ENCODE measurements at regions not wholly inside any gene's neighbourhood (a gene's known extent, or its start where the extent isn't known, plus 50 kb on each side); places are given as distances from the start of the nearest gene placed in this dataset.

DNA sequence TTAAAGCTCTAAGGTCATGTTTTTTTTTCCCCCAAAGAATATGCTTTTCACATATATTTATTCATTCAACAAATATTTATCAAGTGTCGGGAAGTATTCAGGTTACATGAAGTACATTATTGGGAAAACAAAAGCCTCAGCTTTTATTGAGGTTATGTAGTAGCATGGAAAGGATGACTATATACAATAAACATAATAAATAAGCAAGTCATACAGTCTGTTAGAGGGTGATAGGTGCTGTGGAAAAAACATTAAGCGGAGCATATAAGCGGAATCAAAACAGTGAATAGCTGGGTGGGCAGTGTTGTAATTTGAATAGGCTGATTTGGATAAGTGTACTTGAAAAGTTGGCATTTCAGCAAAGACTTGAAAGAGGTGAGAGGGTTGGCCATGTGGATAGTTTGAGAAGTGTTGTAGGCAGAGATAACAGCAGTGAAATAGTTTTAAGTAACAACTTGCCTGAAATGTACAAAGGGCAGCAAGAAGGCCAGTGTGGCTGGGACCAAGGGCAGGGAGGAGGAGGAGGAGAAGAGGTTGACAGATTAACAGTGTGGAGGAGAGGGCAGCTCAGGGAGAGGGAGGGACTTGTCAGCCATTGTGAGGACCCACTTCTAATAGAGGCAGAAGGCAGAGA lies 558.7 kb downstream of the SPRY1 start:
- Histone ChIP-seq H3K36me3 (ENCODE audit: insufficient read depth, low read length) (no peaks in the 10 kb centered on the region), H3K9me3 (ENCODE audit: control insufficient read depth in 1 of 2, low read length in 2 of 2) (no peaks in the 10 kb centered on the region), H3K27ac (ENCODE audit: low read depth, low read length) (no peak overlapping the region), H3K27me3 (ENCODE audit: insufficient read depth, low read length) (no peaks in the 10 kb centered on the region), H3K4me1 (ENCODE audit: insufficient read depth, low read length) (no peaks in the 10 kb centered on the region), H3K4me3 (ENCODE audit: low read length in 2 of 2) (no peak overlapping the region)
- Mint-ChIP-seq H3K27me3 (peaks cover 0 to 2% of the 10 kb centered on the region in 2 donors), H3K27ac (no peak overlapping the region), H3K4me3 (no peak overlapping the region), H3K36me3 (no peaks in the 10 kb centered on the region), H3K9me3 (peaks cover 0 to 7% (median 1%) of the 10 kb centered on the region in 8 donors), H3K4me1 (no peaks in the 10 kb centered on the region)
- intact Hi-C loops (cut with micrococcal nuclease), result no loop called here
- DNase-seq, result no peak
- ChIA-PET CTCF (ENCODE audit: partially characterized antibody) (no interaction called here), POLR2A (ENCODE audit: partially characterized antibody) (no interaction called here)

DNA sequence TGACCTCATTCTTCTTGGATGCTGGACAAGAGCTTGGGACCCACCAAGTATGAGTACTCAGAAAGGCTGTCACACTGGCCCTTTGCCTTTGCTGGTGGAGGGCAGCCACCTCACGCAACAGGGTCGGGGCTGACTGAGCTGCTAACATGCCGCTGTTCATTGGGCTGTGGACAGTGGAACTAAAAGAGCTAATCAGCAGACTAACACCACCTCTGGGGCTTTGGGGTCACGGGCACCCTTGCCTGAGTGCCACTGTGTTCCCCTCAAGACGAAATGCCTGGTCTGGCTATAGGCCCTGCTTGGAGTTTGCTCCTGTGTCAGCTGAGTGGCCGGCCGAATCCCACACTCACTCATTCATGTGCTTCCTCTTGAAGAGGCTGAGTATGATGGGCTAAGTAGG lies 559.6 kb downstream of the SPRY1 start:
- CTCF ChIA-PET (ENCODE audit: partially characterized antibody), result no interaction called here
- Histone ChIP-seq H3K4me1 (ENCODE audit: insufficient read depth, low read length) (no peaks in the 10 kb centered on the region), H3K36me3 (ENCODE audit: insufficient read depth, low read length) (no peaks in the 10 kb centered on the region), H3K4me3 (ENCODE audit: low read length in 2 of 2) (no peak overlapping the region), H3K9me3 (ENCODE audit: control insufficient read depth in 1 of 2, low read length in 2 of 2) (no peaks in the 10 kb centered on the region), H3K27me3 (ENCODE audit: insufficient read depth, low read length) (no peaks in the 10 kb centered on the region), H3K27ac (ENCODE audit: low read depth, low read length) (no peak overlapping the region)
- POLR2A ChIA-PET (ENCODE audit: partially characterized antibody), result no interaction called here
- no peak overlapping the region for H3K4me3 Mint-ChIP-seq
- no peak for DNase-seq
- no peaks in the 10 kb centered on the region for H3K4me1 Mint-ChIP-seq
- no peak overlapping the region for H3K27ac Mint-ChIP-seq
- intact Hi-C loops (cut with micrococcal nuclease), result no loop called here
- H3K36me3 Mint-ChIP-seq, result no peaks in the 10 kb centered on the region
- H3K9me3 Mint-ChIP-seq, result peaks cover 0 to 7% (median under 1%) of the 10 kb centered on the region in 8 donors
- H3K27me3 Mint-ChIP-seq, result peaks cover 0 to 2% of the 10 kb centered on the region in 2 donors

DNA sequence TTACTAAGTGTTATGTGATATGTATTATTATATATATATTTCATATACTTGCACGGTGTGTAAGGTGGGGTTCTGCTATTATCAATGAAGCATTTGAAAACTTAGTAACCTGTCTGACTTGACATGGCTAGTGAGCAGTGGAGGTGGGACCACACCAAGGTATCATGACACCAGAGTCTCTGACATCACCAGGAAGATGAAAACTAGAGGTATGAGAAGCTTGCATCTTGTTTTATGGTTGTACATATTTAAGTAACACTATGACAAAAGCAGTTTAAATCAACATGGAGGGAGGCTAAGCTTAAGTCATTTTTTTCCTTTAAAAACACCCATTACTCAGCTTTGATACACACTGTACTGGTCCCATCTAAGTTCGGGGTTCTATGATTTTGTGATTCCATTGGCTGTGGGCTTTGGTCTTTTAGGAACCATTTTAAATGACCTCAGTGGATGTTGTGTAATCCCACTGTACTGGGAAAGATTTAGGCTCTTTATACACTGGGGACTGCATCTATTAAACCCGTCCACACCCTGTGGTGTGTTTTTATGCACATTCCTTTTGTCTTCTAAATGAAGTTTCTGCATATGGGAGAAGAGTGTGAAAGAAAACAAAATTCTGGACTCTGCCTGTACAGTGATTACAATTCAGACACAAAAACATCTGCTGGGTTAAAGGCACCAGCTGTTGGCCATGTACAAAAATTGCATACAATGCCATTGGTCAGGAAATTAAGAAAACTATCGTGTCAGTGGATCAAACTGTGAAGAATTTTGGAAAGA lies 570.6 kb downstream of the SPRY1 start:
- Histone ChIP-seq H3K27ac (ENCODE audit: low read depth, low read length) (no peak overlapping the region), H3K36me3 (ENCODE audit: insufficient read depth, low read length) (no peaks in the 10 kb centered on the region), H3K27me3 (ENCODE audit: insufficient read depth, low read length) (no peaks in the 10 kb centered on the region), H3K4me1 (ENCODE audit: insufficient read depth, low read length) (no peaks in the 10 kb centered on the region), H3K9me3 (ENCODE audit: control insufficient read depth in 1 of 2, low read length in 2 of 2) (no peaks in the 10 kb centered on the region), H3K4me3 (ENCODE audit: low read length in 2 of 2) (no peak overlapping the region)
- peaks cover 0 to 5% (median 0%) of the 10 kb centered on the region in 8 donors for H3K9me3 Mint-ChIP-seq
- intact Hi-C loops (cut with micrococcal nuclease), result no loop called here
- POLR2A ChIA-PET (ENCODE audit: partially characterized antibody), result no interaction called here
- DNase-seq, result no peak
- H3K4me1 Mint-ChIP-seq, result no peaks in the 10 kb centered on the region
- no peaks in the 10 kb centered on the region for H3K27me3 Mint-ChIP-seq
- CTCF ChIA-PET (ENCODE audit: partially characterized antibody), result no interaction called here
- H3K4me3 Mint-ChIP-seq, result no peak overlapping the region
- H3K27ac Mint-ChIP-seq, result no peak overlapping the region
- H3K36me3 Mint-ChIP-seq, result no peaks in the 10 kb centered on the region

DNA sequence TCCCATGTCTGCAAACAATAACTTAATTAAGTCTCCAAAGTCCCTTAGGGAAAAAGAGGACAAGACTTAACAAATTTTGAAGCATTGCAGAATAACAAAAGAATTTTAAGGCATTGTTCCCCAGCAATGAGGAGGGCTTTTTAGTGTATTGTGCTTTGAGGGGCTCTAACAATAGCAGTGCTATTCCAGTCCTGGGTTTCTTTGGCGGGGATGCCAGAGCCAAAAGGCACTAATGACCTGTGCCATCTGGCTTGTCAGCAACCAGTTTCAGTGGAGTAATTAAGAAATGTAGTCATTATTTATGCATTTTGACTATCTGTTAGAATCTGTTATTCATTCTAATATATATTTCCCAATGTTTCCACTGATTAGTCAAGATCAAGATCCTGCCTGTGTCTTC lies 575.4 kb downstream of the SPRY1 start:
- Mint-ChIP-seq H3K36me3 (no peaks in the 10 kb centered on the region), H3K27ac (no peak overlapping the region), H3K27me3 (no peaks in the 10 kb centered on the region), H3K9me3 (peaks cover 0 to 8% (median 2%) of the 10 kb centered on the region in 8 donors), H3K4me3 (no peak overlapping the region), H3K4me1 (no peaks in the 10 kb centered on the region)
- H3K9me3 ChIP-seq (ENCODE audit: control insufficient read depth in 1 of 2, low read length in 2 of 2), result no peaks in the 10 kb centered on the region
- ChIA-PET CTCF (ENCODE audit: partially characterized antibody) (no interaction called here), POLR2A (ENCODE audit: partially characterized antibody) (no interaction called here)
- no peaks in the 10 kb centered on the region for H3K4me1 ChIP-seq (ENCODE audit: insufficient read depth, low read length)
- H3K27me3 ChIP-seq (ENCODE audit: insufficient read depth, low read length), result no peaks in the 10 kb centered on the region
- H3K36me3 ChIP-seq (ENCODE audit: insufficient read depth, low read length), result no peaks in the 10 kb centered on the region
- H3K4me3 ChIP-seq (ENCODE audit: low read length in 2 of 2), result no peak overlapping the region
- intact Hi-C loops (cut with micrococcal nuclease), result no loop called here
- no peak for DNase-seq
- no peak overlapping the region for H3K27ac ChIP-seq (ENCODE audit: low read depth, low read length)

DNA sequence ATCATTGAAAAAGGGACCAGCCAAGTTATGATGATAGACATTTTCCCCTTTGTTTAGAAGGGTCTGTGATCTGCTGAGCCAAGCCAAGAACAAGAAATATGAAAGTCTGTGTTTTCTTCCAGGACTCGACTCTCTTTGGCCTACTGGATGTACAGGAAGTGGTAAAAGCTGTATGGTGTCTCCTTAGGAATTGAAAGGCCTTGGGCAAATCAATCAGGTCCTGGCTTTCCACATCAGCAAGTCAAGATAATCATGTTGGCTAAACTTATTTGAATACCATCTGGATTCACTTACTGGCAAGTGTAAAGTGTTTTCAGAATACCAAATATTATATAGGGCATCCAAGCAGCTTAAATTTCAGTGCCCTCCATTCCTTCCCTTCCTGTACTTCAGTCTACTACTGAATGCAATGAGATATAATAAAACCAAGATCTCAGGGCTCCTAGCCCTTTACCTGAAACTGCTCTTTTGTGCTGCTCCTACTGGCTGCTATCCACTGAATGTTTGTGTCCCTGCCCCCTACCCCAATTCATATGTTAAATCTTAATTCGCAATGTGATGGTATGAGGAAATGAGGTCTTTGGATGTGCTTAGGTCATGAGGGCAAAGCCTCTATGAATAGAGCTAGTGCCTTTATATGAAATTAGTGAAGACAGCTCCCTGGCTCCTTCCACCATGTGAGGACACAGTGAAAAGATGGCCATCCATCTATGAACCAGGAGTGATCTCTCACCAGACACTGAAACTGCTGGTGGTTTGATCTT lies 578.0 kb downstream of the SPRY1 start:
- ChIA-PET POLR2A (ENCODE audit: partially characterized antibody) (no interaction called here), CTCF (ENCODE audit: partially characterized antibody) (no interaction called here)
- Histone ChIP-seq H3K27me3 (ENCODE audit: insufficient read depth, low read length) (no peaks in the 10 kb centered on the region), H3K4me1 (ENCODE audit: insufficient read depth, low read length) (no peaks in the 10 kb centered on the region), H3K4me3 (ENCODE audit: low read length in 2 of 2) (no peak overlapping the region), H3K36me3 (ENCODE audit: insufficient read depth, low read length) (no peaks in the 10 kb centered on the region), H3K9me3 (ENCODE audit: control insufficient read depth in 1 of 2, low read length in 2 of 2) (no peaks in the 10 kb centered on the region), H3K27ac (ENCODE audit: low read depth, low read length) (no peak overlapping the region)
- no peak for DNase-seq
- H3K4me3 Mint-ChIP-seq, result no peak overlapping the region
- intact Hi-C loops (cut with micrococcal nuclease), result no loop called here
- H3K36me3 Mint-ChIP-seq, result no peaks in the 10 kb centered on the region
- H3K9me3 Mint-ChIP-seq, result peaks cover 0 to 5% (median 3%) of the 10 kb centered on the region in 8 donors
- no peaks in the 10 kb centered on the region for H3K4me1 Mint-ChIP-seq
- H3K27me3 Mint-ChIP-seq, result no peaks in the 10 kb centered on the region
- H3K27ac Mint-ChIP-seq, result no peak overlapping the region

DNA sequence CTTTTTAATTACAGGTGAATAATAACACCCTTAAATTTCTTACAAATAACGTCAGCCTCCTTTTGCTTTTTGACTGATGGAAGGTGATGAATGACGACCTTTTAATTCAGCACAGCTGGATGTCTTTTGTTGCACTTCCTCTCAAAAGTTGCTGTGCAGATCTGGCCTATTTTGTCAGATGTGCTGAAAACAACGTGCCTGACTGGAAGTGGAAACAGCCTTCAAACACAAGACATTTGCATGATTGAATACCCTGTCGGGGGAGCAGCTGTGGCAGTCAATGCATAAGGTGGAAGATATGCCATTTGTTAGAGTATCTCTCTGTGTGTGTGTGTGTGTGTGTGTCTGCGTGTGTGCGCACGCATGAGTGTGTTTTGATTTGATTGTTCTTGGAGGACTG lies 579.7 kb downstream of the SPRY1 start:
- Mint-ChIP-seq H3K4me1 (no peaks in the 10 kb centered on the region), H3K4me3 (no peak overlapping the region), H3K36me3 (no peaks in the 10 kb centered on the region), H3K9me3 (peaks cover 0 to 5% (median 3%) of the 10 kb centered on the region in 8 donors), H3K27ac (no peak overlapping the region), H3K27me3 (no peaks in the 10 kb centered on the region)
- no peak overlapping the region for H3K4me3 ChIP-seq (ENCODE audit: low read length in 2 of 2)
- ChIA-PET POLR2A (ENCODE audit: partially characterized antibody) (no interaction called here), CTCF (ENCODE audit: partially characterized antibody) (no interaction called here)
- no peaks in the 10 kb centered on the region for H3K9me3 ChIP-seq (ENCODE audit: control insufficient read depth in 1 of 2, low read length in 2 of 2)
- no peak for DNase-seq
- H3K27me3 ChIP-seq (ENCODE audit: insufficient read depth, low read length), result no peaks in the 10 kb centered on the region
- intact Hi-C loops (cut with micrococcal nuclease), result no loop called here
- H3K36me3 ChIP-seq (ENCODE audit: insufficient read depth, low read length), result no peaks in the 10 kb centered on the region
- H3K27ac ChIP-seq (ENCODE audit: low read depth, low read length), result no peak overlapping the region
- H3K4me1 ChIP-seq (ENCODE audit: insufficient read depth, low read length), result no peaks in the 10 kb centered on the region

DNA sequence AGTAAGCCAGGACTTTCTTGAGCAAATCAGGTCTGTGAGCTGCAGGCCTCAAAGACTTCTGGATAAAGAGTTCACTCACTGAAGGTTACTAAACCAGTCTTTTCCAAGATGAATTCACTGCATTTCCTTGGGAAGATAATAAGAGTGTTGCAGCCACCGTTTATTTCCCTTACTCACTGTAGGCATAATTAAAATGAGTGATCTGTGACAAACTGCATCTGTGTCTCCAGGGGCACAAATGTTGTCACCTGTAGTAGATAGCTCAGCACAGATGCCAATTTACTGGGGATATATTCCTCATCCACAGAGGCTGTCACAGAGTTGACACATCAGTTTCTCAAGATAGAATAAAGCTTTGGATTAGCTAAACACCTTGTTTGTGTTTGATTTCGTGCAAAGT lies 580.2 kb downstream of the SPRY1 start:
- H3K36me3 ChIP-seq (ENCODE audit: insufficient read depth, low read length), result no peaks in the 10 kb centered on the region
- Mint-ChIP-seq H3K4me3 (no peak overlapping the region), H3K27ac (no peak overlapping the region), H3K9me3 (peaks cover 0 to 4% (median 3%) of the 10 kb centered on the region in 8 donors), H3K4me1 (no peaks in the 10 kb centered on the region), H3K36me3 (no peaks in the 10 kb centered on the region), H3K27me3 (no peaks in the 10 kb centered on the region)
- ChIA-PET CTCF (ENCODE audit: partially characterized antibody) (no interaction called here), POLR2A (ENCODE audit: partially characterized antibody) (no interaction called here)
- no peaks in the 10 kb centered on the region for H3K9me3 ChIP-seq (ENCODE audit: control insufficient read depth in 1 of 2, low read length in 2 of 2)
- no peak overlapping the region for H3K4me3 ChIP-seq (ENCODE audit: low read length in 2 of 2)
- no peaks in the 10 kb centered on the region for H3K4me1 ChIP-seq (ENCODE audit: insufficient read depth, low read length)
- H3K27ac ChIP-seq (ENCODE audit: low read depth, low read length), result no peak overlapping the region
- H3K27me3 ChIP-seq (ENCODE audit: insufficient read depth, low read length), result no peaks in the 10 kb centered on the region
- intact Hi-C loops (cut with micrococcal nuclease), result no loop called here
- DNase-seq, result no peak
